ENCODE measurements at regions not wholly inside any gene's neighbourhood (a gene's known extent, or its start where the extent isn't known, plus 50 kb on each side); places are given as distances from the start of the nearest gene placed in this dataset.

DNA sequence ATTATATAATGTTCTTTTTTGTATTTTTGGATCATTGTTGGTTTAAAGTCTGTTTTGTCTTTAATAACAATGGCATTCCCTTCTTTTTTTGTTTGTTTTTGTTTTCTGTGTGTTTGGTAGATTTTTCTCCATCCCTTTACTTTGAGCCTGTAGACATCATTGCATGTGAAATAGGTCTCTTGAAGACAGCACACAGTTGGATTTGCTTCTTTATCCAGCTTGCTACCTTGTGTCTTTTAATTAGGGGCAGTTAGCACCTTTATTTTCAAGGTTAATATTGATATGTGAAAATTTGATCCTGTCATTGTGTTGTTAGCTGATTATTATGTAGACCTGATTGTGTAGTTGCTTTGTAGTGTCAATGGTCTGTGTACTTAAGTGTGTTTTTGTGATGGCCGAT is 235.7 kb downstream of the KCNJ3 start:
- FAIRE-seq (no peak), DNase-seq (ENCODE audit: extremely low read depth in 1 of 4, low spot score in 3 of 4) (no peak), ATAC-seq (no peak)
- Histone ChIP-seq H3K27me3 (ENCODE audit: control insufficient read depth in 2 of 2, insufficient read depth in 2 of 2, low read length in 2 of 2) (no peaks in the 10 kb centered on the region), H4K20me1 (replicated peaks; ENCODE audit: control insufficient read depth, insufficient read depth, low read length) (no peaks in the 10 kb centered on the region), H3K4me3 (no peak overlapping the region), H3K36me3 (ENCODE audit: control insufficient read depth, insufficient read depth, low read length) (no peaks in the 10 kb centered on the region), H3K9ac (ENCODE audit: insufficient read depth in 1 of 2, low read depth in 2 of 2, low read length in 2 of 2) (no peak overlapping the region), H3K4me2 (ENCODE audit: insufficient read depth, low read length) (no peak overlapping the region), H3K79me2 (ENCODE audit: control insufficient read depth, insufficient read depth, low read length) (no peaks in the 10 kb centered on the region), H3K9me3 (replicated peaks; ENCODE audit: control insufficient read depth, insufficient read depth, low read depth, low read length) (no peaks in the 10 kb centered on the region; the same call in 1 of the 2 replicates), H3K9me1 (ENCODE audit: control insufficient read depth, insufficient read depth, low read length) (no peaks in the 10 kb centered on the region), H2AFZ (ENCODE audit: low read depth, low read length) (no peak overlapping the region), H3K27ac (ENCODE audit: extremely low read depth, low read depth, low read length) (no peak overlapping the region), H3K4me1 (replicated peaks in 1 of 2; ENCODE audit: control insufficient read depth in 2 of 2, insufficient read depth in 2 of 2, low read length in 2 of 2) (no peaks in the 10 kb centered on the region)
- intact Hi-C loops (cut with micrococcal nuclease) (no loop called here), in situ Hi-C loops (cut with MboI) (no loop called here)
- POLR2A ChIA-PET, result no interaction called here
- CTCF ChIA-PET (ENCODE audit: low intra/inter-chr PET ratio), result no interaction called here
- 0% methylated on average over 1 of the region's 1 CpG for WGBS (ENCODE audit: insufficient coverage, low coverage, missing lambda C conversion rate)
- no TSS peak for BruUV-seq (replicated peaks)
- TF ChIP-seq, protein P1, sequence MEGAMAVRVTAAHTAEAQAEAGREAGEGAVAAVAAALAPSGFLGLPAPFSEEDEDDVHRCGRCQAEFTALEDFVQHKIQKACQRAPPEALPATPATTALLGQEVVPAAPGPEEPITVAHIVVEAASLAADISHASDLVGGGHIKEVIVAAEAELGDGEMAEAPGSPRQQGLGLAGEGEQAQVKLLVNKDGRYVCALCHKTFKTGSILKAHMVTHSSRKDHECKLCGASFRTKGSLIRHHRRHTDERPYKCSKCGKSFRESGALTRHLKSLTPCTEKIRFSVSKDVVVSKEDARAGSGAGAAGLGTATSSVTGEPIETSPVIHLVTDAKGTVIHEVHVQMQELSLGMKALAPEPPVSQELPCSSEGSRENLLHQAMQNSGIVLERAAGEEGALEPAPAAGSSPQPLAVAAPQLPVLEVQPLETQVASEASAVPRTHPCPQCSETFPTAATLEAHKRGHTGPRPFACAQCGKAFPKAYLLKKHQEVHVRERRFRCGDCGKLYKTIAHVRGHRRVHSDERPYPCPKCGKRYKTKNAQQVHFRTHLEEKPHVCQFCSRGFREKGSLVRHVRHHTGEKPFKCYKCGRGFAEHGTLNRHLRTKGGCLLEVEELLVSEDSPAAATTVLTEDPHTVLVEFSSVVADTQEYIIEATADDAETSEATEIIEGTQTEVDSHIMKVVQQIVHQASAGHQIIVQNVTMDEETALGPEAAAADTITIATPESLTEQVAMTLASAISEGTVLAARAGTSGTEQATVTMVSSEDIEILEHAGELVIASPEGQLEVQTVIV (CRISPR knock-in tag; IDR thresholded peaks at IDR 0.05; ENCODE audit: borderline replicate concordance), result no peak
- TF ChIP-seq MCM5 (IDR thresholded peaks at IDR 0.05; ENCODE audit: low read depth) (no peak), BHLHE40 (IDR thresholded peaks at IDR 0.05; ENCODE audit: low read length) (no peak), RAD51 (IDR thresholded peaks at IDR 0.05; ENCODE audit: borderline replicate concordance, low read depth) (no peak), SRF (CRISPR knock-in tag; IDR thresholded peaks at IDR 0.05) (no peak), TOE1 (IDR thresholded peaks at IDR 0.05; ENCODE audit: borderline replicate concordance) (no peak), TOE1 (CRISPR knock-in tag; IDR thresholded peaks at IDR 0.05; ENCODE audit: borderline replicate concordance, low read depth) (no peak)
- TF ChIP-seq, protein P2, sequence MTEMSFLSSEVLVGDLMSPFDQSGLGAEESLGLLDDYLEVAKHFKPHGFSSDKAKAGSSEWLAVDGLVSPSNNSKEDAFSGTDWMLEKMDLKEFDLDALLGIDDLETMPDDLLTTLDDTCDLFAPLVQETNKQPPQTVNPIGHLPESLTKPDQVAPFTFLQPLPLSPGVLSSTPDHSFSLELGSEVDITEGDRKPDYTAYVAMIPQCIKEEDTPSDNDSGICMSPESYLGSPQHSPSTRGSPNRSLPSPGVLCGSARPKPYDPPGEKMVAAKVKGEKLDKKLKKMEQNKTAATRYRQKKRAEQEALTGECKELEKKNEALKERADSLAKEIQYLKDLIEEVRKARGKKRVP (CRISPR knock-in tag; IDR thresholded peaks at IDR 0.05), result no peak
- TF ChIP-seq, protein P3, sequence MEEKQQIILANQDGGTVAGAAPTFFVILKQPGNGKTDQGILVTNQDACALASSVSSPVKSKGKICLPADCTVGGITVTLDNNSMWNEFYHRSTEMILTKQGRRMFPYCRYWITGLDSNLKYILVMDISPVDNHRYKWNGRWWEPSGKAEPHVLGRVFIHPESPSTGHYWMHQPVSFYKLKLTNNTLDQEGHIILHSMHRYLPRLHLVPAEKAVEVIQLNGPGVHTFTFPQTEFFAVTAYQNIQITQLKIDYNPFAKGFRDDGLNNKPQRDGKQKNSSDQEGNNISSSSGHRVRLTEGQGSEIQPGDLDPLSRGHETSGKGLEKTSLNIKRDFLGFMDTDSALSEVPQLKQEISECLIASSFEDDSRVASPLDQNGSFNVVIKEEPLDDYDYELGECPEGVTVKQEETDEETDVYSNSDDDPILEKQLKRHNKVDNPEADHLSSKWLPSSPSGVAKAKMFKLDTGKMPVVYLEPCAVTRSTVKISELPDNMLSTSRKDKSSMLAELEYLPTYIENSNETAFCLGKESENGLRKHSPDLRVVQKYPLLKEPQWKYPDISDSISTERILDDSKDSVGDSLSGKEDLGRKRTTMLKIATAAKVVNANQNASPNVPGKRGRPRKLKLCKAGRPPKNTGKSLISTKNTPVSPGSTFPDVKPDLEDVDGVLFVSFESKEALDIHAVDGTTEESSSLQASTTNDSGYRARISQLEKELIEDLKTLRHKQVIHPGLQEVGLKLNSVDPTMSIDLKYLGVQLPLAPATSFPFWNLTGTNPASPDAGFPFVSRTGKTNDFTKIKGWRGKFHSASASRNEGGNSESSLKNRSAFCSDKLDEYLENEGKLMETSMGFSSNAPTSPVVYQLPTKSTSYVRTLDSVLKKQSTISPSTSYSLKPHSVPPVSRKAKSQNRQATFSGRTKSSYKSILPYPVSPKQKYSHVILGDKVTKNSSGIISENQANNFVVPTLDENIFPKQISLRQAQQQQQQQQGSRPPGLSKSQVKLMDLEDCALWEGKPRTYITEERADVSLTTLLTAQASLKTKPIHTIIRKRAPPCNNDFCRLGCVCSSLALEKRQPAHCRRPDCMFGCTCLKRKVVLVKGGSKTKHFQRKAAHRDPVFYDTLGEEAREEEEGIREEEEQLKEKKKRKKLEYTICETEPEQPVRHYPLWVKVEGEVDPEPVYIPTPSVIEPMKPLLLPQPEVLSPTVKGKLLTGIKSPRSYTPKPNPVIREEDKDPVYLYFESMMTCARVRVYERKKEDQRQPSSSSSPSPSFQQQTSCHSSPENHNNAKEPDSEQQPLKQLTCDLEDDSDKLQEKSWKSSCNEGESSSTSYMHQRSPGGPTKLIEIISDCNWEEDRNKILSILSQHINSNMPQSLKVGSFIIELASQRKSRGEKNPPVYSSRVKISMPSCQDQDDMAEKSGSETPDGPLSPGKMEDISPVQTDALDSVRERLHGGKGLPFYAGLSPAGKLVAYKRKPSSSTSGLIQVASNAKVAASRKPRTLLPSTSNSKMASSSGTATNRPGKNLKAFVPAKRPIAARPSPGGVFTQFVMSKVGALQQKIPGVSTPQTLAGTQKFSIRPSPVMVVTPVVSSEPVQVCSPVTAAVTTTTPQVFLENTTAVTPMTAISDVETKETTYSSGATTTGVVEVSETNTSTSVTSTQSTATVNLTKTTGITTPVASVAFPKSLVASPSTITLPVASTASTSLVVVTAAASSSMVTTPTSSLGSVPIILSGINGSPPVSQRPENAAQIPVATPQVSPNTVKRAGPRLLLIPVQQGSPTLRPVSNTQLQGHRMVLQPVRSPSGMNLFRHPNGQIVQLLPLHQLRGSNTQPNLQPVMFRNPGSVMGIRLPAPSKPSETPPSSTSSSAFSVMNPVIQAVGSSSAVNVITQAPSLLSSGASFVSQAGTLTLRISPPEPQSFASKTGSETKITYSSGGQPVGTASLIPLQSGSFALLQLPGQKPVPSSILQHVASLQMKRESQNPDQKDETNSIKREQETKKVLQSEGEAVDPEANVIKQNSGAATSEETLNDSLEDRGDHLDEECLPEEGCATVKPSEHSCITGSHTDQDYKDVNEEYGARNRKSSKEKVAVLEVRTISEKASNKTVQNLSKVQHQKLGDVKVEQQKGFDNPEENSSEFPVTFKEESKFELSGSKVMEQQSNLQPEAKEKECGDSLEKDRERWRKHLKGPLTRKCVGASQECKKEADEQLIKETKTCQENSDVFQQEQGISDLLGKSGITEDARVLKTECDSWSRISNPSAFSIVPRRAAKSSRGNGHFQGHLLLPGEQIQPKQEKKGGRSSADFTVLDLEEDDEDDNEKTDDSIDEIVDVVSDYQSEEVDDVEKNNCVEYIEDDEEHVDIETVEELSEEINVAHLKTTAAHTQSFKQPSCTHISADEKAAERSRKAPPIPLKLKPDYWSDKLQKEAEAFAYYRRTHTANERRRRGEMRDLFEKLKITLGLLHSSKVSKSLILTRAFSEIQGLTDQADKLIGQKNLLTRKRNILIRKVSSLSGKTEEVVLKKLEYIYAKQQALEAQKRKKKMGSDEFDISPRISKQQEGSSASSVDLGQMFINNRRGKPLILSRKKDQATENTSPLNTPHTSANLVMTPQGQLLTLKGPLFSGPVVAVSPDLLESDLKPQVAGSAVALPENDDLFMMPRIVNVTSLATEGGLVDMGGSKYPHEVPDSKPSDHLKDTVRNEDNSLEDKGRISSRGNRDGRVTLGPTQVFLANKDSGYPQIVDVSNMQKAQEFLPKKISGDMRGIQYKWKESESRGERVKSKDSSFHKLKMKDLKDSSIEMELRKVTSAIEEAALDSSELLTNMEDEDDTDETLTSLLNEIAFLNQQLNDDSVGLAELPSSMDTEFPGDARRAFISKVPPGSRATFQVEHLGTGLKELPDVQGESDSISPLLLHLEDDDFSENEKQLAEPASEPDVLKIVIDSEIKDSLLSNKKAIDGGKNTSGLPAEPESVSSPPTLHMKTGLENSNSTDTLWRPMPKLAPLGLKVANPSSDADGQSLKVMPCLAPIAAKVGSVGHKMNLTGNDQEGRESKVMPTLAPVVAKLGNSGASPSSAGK (IDR thresholded peaks at IDR 0.05), result no peak

Measured in K562 (cell line).